Esophagus (tissue), 2 donors: ENCODE measurements at regions not wholly inside any gene's neighbourhood (a gene's known extent, or its start where the extent isn't known, plus 50 kb on each side); places are given as distances from the start of the nearest gene placed in this dataset.
A peak's percentile ranks its signal among the peaks of the same experiment; 100 is the strongest.

Experiments used
- H3K27ac ChIP-seq, 2 donors: one replicate each; pipeline ENCODE4 v1.5.1; 2013; ENCODE audit warnings: low read depth in 2 of 2, mild to moderate bottlenecking in 2 of 2, inconsistent platforms in 1 of 2, low read length in 1 of 2, moderate library complexity in 1 of 2
- H3K27me3 ChIP-seq, 2 donors: one replicate each; pipeline ENCODE4 v1.6.1; 2013; ENCODE audit warnings: low read length in 2 of 2, control low read depth in 1 of 2, mild to moderate bottlenecking in 1 of 2; ENCODE audit not compliant: insufficient read depth in 2 of 2, control insufficient read depth in 1 of 2
- H3K36me3 ChIP-seq, 2 donors: one replicate each; pipeline ENCODE4 v1.6.1; 2013; ENCODE audit warnings: low read length in 1 of 2; ENCODE audit not compliant: control insufficient read depth in 2 of 2, insufficient read depth in 2 of 2
- H3K4me1 ChIP-seq, 2 donors: one replicate each; pipeline ENCODE4 v1.6.1; 2013; ENCODE audit warnings: low read length in 1 of 2; ENCODE audit not compliant: control insufficient read depth in 2 of 2, insufficient read depth in 2 of 2
- H3K4me3 ChIP-seq, 2 donors: one replicate each; pipeline ENCODE4 v1.5.1; 2013; ENCODE audit warnings: low read length in 2 of 2, mild to moderate bottlenecking in 2 of 2, low read depth in 1 of 2, moderate library complexity in 1 of 2
- H3K9me3 ChIP-seq, 2 donors: one replicate each; pipeline ENCODE4 v1.6.1; 2013; ENCODE audit warnings: mild to moderate bottlenecking in 2 of 2, low read depth in 1 of 2, low read length in 1 of 2, moderate library complexity in 1 of 2; ENCODE audit not compliant: control insufficient read depth in 2 of 2, insufficient read depth in 1 of 2
- WGBS, 2 donors: extraction: QIAGEN DNeasy Blood & Tissue Kit; methylation state at CpG; one replicate each; pipeline ENCODE4 v1.1.7; 2013; 5-methylcytosine and 5-hydroxymethylcytosine counted together
- donor health status: healthy with polysubstance abuse.
- donor health status: Bipolar disorder and iron deficiency.

DNA sequence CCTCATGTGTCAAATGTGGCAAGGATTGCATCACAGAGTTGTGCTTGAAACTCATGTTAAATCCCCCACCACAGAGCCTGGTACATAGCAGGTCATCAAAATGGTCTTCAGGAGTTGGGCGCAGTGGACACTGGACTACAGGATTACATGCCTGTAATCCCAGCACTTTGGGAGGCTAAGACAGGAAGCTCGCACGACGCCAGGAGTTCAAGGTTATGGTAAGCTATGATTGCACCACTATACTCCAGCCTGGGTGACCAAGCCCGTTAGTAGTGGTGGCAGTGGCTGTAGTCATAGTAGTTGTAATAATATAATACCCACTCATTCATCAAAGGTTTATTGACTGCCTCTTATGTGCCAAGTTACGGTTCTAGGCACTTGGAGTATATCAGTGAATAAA is 123.4 kb upstream of the IRF2BP2 start:
- H3K4me1 ChIP-seq: peaks cover 2 to 5% of the 10 kb centered on the region in 2 donors

DNA sequence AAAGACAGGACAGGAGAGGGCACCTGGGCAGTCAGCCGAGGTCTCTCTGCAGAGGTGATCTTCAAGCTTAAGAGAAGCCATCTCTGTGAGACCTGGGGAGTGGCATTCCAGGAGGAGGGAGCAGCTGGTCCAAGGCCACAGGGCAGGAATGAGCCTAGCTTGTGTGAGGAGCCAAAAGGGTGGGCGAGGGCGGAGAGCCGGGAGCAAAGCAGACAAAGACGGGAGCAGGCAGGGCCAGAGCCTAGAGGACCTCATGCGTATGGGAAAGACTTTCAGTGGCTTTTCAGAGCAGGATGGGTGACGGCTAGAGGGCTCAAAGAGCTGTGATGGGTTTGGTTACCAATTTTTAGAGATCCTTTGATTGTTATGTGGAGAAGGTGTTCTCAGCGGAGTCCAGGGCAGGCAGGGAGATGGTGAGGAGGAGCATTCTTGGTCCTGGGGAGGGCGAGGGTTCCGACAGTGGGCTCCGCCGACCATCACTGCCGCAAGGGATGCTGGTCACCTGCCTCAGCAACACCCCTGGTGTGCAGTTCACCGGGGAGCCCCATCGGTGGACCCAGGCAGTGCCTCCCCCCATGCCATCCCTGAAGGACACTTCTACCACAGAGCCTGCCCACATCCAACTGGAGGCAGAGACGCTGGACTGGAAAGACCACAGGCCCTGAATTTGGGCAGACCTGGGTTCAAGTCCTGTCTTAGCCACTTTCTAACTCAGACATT is 122.9 kb upstream of the IRF2BP2 start:
- no peaks in the 10 kb centered on the region for H3K27me3 ChIP-seq
- no peaks in the 10 kb centered on the region for H3K36me3 ChIP-seq
- WGBS, 2 donors: 93 to 94% methylated on average over 16 of the region's 16 CpGs
- no peak overlapping the region for H3K4me3 ChIP-seq
- H3K4me1 ChIP-seq: peaks cover 5% of the 10 kb centered on the region in 2 donors
- H3K27ac ChIP-seq: no peak overlapping the region
- H3K9me3 ChIP-seq: no peaks in the 10 kb centered on the region

More for the DNA sequence above, 123.4 kb upstream of the IRF2BP2 start:
- Histone ChIP-seq H3K4me3 (no peak overlapping the region), H3K27me3 (no peaks in the 10 kb centered on the region), H3K27ac (no peak overlapping the region), H3K36me3 (no peaks in the 10 kb centered on the region), H3K9me3 (no peaks in the 10 kb centered on the region)
- 95 to 96% methylated on average over 6 of the region's 6 CpGs for WGBS, 2 donors

DNA sequence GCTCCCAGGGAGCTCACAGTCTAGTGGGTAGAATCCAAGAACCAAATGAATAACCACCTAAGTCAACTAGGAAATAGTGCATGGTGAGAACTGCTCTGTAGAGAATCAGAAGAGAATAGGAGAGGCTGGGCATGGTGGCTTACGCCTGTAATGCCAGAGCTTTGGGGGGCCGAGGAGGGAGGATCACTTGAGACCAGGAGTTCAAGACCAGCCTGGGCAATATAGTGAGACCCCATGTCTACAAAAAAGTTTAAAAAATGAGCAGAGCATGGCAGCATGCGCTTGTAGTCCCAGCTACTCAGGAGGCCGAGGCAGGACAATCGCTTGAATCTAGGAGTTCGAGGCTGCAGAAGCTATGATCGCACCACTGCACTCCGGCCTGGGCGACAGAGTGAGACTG is 122.3 kb upstream of the IRF2BP2 start:
- H3K36me3 ChIP-seq: no peaks in the 10 kb centered on the region
- H3K9me3 ChIP-seq: no peaks in the 10 kb centered on the region
- H3K27ac ChIP-seq: no peak overlapping the region
- H3K27me3 ChIP-seq: no peaks in the 10 kb centered on the region
- 97 to 98% methylated on average over 9 of the region's 9 CpGs for WGBS, 2 donors
- peaks cover 7 to 8% of the 10 kb centered on the region in 2 donors for H3K4me1 ChIP-seq
- no peak overlapping the region for H3K4me3 ChIP-seq

DNA sequence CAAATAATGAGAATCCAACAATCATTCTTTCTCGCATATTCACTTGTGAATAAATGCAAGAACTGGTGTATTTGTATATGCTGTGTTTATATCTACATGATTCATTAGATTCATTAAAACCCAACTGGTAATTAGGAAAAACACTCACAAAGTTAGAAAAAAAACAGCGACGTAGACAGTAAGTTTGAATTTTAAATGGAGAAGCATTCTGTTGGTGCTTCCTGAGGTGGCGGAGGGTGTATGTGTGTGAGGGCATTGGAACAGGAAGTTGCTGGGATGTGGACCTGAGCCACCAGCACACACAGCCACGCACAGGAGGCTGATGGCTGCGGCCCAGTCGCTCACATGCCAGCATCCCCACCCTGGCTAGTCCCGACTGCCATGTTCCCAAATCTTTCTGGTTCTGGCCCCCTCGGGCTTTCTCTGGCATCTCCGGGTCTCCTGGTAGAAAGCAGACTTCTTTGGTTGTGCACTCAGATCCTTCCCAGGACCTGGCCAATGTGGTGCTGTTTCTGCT is 121.6 kb upstream of the IRF2BP2 start:
- Histone ChIP-seq H3K4me3 (no peak overlapping the region), H3K36me3 (no peaks in the 10 kb centered on the region), H3K27me3 (no peaks in the 10 kb centered on the region), H3K9me3 (no peaks in the 10 kb centered on the region), H3K27ac (no peak overlapping the region), H3K4me1 (peaks cover 8 to 10% of the 10 kb centered on the region in 2 donors)
- 59 to 81% methylated on average over 10 of the region's 10 CpGs for WGBS, 2 donors

DNA sequence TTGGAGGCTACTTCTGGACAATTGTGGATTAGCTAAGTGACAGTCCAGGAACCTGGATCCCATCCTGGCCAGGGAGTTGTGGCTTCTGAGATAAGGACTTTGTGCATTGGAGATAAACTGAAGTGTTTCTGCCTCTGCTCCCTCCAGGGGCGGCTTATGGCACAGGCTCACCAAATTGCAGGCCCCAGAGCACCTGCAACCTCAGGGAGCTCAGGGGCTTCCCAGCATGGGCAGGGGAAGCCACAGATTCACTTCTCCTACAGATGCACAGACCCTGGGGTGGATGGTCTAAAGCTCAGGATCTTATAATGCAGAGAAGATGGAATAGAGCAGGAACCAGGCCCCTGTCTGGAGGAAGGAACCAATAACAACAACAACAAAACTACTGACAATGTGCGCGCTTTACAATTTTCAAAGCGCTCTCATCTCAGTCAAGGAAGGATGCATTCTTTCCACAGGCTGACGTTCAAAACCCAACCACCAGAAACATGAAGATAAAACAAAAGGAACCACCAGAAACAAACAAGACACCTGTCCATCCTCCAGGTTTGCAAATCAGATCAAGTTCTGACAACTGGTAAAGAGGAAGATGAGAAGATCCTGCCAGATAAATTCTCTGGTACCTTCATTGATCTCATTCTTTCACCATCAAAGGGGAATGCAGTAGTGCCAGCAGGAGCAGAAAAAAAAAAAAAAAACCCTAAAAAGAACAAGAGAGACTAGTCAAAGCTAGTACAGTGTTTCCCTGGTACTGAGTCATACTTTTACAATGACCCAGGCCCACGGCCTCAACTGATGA is 121.0 kb upstream of the IRF2BP2 start:
- no peaks in the 10 kb centered on the region for H3K36me3 ChIP-seq
- peaks cover 12 to 16% of the 10 kb centered on the region in 2 donors for H3K4me1 ChIP-seq
- 66 to 69% methylated on average over 6 of the region's 6 CpGs for WGBS, 2 donors
- no peaks in the 10 kb centered on the region for H3K27me3 ChIP-seq
- no peak overlapping the region for H3K27ac ChIP-seq
- H3K4me3 ChIP-seq: no peak overlapping the region
- no peaks in the 10 kb centered on the region for H3K9me3 ChIP-seq

DNA sequence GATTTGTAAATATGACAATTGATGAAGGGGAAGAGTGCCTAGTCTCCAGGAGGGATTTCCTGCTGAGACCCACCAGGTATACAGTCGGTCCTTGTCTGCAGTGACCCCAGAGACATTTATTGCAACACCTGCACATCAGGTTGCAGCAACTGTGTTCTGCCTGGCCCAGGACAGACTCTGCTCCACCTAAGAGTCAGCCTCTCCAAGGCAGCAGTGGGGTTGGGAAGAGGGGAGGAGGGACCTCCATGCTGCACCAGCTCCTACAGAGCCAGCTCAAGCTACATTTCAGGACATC is 120.4 kb upstream of the IRF2BP2 start:
- no peaks in the 10 kb centered on the region for H3K9me3 ChIP-seq
- H3K36me3 ChIP-seq: no peaks in the 10 kb centered on the region
- H3K27ac ChIP-seq: no peak overlapping the region
- peaks cover 13 to 21% of the 10 kb centered on the region in 2 donors for H3K4me1 ChIP-seq
- 89 to 92% methylated on average over 1 of the region's 1 CpG for WGBS, 2 donors
- H3K4me3 ChIP-seq: no peak overlapping the region
- no peaks in the 10 kb centered on the region for H3K27me3 ChIP-seq

DNA sequence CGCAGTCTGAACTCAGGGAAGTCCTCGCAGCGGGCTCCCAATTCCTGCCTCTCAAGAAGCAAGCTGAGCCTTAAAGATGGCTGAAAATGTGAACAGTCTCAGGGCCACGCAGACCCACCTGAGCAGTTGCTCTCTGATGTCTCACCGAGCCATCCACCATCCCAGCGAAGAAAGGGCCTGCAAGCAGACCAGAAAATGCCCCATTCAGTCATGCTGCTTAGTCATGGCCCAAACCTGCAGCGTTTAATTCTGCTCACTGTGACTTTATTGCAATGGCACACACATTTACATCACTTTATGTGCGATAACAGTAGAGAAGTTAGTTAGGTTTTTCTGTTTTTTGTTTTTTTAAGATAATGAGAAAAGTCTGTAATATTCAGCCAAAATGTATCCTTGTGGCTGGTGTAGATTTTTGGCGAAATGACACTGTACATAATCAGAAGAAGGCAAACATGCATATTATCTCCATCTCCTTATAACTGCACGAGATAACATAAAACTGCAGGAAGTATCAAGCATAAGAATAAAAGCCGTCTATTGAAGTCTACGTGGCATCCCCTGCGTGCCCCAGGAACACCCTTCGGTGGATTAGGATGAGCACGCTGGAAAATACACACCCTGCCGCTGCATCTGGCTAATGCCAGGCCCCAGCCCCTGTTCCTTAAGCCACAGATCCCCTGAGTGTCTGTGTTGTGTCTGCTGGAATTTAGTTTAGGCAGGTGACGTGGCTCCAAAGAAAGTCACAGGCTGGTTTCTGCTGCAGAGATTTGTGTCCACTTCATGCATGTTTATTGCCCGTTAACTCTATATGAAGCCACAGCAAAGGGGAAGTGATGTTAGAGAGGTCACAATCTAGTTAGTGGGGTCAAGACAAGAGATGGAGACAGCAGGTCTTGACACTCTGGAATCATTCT is 119.8 kb upstream of the IRF2BP2 start:
- Histone ChIP-seq H3K36me3 (no peaks in the 10 kb centered on the region), H3K27ac (no peak overlapping the region), H3K9me3 (no peaks in the 10 kb centered on the region), H3K27me3 (no peaks in the 10 kb centered on the region), H3K4me1 (peaks cover 14 to 26% of the 10 kb centered on the region in 2 donors), H3K4me3 (no peak overlapping the region)
- 91 to 94% methylated on average over 18 of the region's 18 CpGs for WGBS, 2 donors

DNA sequence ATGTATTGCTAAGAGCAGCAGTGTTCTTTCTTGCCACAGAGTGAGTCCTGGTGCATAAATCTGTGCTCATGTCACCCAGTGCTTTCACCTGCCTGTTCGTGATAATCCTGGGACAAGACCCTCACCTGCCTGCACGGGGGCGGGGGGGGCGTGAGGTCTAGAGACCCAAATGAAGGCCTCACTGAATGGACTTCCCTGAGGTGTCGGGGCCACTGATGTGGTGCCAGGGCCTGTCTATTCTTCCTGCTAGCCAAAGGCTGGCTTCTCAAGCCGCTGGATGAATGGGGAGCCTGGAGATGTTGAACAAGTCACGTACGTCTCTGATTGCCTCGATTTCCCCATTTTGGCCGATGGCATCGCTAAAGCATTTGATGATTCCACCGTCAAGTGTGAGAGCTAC is 118.8 kb upstream of the IRF2BP2 start:
- no peaks in the 10 kb centered on the region for H3K36me3 ChIP-seq
- no peaks in the 10 kb centered on the region for H3K9me3 ChIP-seq
- WGBS, 2 donors: 95 to 97% methylated on average over 12 of the region's 12 CpGs
- no peak overlapping the region for H3K4me3 ChIP-seq
- peaks cover 14 to 28% of the 10 kb centered on the region in 2 donors for H3K4me1 ChIP-seq
- H3K27ac ChIP-seq: peak overlapping the region in 1 of 2 donors; percentile 57
- no peaks in the 10 kb centered on the region for H3K27me3 ChIP-seq
